IMR-90 (cell line): ENCODE measurements at regions not wholly inside any gene's neighbourhood (a gene's known extent, or its start where the extent isn't known, plus 50 kb on each side); places are given as distances from the start of the nearest gene placed in this dataset.

Experiments
- ATAC-seq: fragments of 200-7000 bp; cut with Tn5 transposase; 2 replicates; pipeline ENCODE4 v1.9.1; 2020; ENCODE audit warnings: low read depth, mild to moderate bottlenecking, moderate library complexity
- BruUV-seq: library from RNA; stranded (reverse); fragments of 400-500 nt; replicated peaks from 2 replicates; lab custom pipeline; 2021; lab: Mats Ljungman, UMichigan
- CTCF ChIA-PET: fragments of 300-600 bp; formaldehyde crosslinking; extraction: SDS; loops from one replicate; lab custom pipeline; 2021; ENCODE audit warnings: antibody characterized with exemption; lab: Yijun Ruan, JAX
- POLR2A ChIA-PET: fragments of 300-600 bp; sonication (Branson Sonifier 250); formaldehyde crosslinking; loops from one replicate; lab custom pipeline; 2022; ENCODE audit warnings: antibody characterized with exemption; ENCODE audit not compliant: unreplicated experiment; lab: Charles Lee
- DNase-seq: peaks from one replicate; pipeline ENCODE4 v3.0.0; 2013
- H2AFZ ChIP-seq: replicated peaks from 2 replicates; pipeline ENCODE3; 2013; ENCODE audit warnings: low read length, mild to moderate bottlenecking; ENCODE audit not compliant: poor library complexity
- H2AK5ac ChIP-seq: 2 replicates; pipeline ENCODE4 v1.6.1; 2013; ENCODE audit warnings: low read depth, low read length, inconsistent platforms
- H2AK9ac ChIP-seq: replicated peaks from 2 replicates; pipeline ENCODE3; 2013; ENCODE audit warnings: mild to moderate bottlenecking, low read depth, low read length, moderate library complexity; ENCODE audit not compliant: poor library complexity
- H2BK120ac ChIP-seq: 2 replicates; pipeline ENCODE4 v1.6.1; 2013; ENCODE audit warnings: low read depth, low read length, inconsistent platforms
- H2BK15ac ChIP-seq: 3 replicates; pipeline ENCODE4 v1.6.1; 2013; ENCODE audit warnings: low read depth, low read length, inconsistent platforms
- H2BK20ac ChIP-seq: 2 replicates; pipeline ENCODE4 v1.6.1; 2013; ENCODE audit warnings: low read depth, mild to moderate bottlenecking, inconsistent platforms, low read length, moderate library complexity
- H2BK5ac ChIP-seq: 2 replicates; pipeline ENCODE4 v1.6.1; 2013; ENCODE audit warnings: mild to moderate bottlenecking, low read depth, low read length, inconsistent platforms; ENCODE audit not compliant: poor library complexity, severe bottlenecking
- H3K14ac ChIP-seq: replicated peaks from 2 replicates; pipeline ENCODE4 v1.6.1; 2013; ENCODE audit warnings: low read depth, low read length, inconsistent platforms
- H3K18ac ChIP-seq: 2 replicates; pipeline ENCODE4 v1.6.1; 2013; ENCODE audit warnings: low read depth, low read length, control low read depth
- H3K23ac ChIP-seq: 2 replicates; pipeline ENCODE4 v1.6.1; 2013; ENCODE audit warnings: low read depth, low read length, inconsistent platforms
- H3K27ac ChIP-seq: 2 replicates; pipeline ENCODE4 v1.5.1; 2013; ENCODE audit warnings: mild to moderate bottlenecking, control low read depth, low read length; ENCODE audit not compliant: insufficient read depth
- H3K27me3 ChIP-seq: 2 replicates; pipeline ENCODE4 v1.6.1; 2013; ENCODE audit warnings: low read length; ENCODE audit not compliant: control insufficient read depth, insufficient read depth
- H3K36me3 ChIP-seq: 2 replicates; pipeline ENCODE4 v1.6.1; 2013; ENCODE audit warnings: low read length, mixed read lengths; ENCODE audit not compliant: control insufficient read depth, insufficient read depth
- H3K4ac ChIP-seq: 2 replicates; pipeline ENCODE4 v1.6.1; 2013; ENCODE audit warnings: low read depth, low read length, inconsistent platforms
- H3K4me1 ChIP-seq: 2 replicates; pipeline ENCODE4 v1.6.1; 2013; ENCODE audit warnings: low read length, mixed read lengths; ENCODE audit not compliant: control insufficient read depth, insufficient read depth
- H3K4me2 ChIP-seq: 2 replicates; pipeline ENCODE4 v1.6.1; 2013; ENCODE audit warnings: low read depth, mild to moderate bottlenecking, control low read depth, low read length, moderate library complexity
- H3K4me3 ChIP-seq: 2 replicates; pipeline ENCODE4 v1.5.1; 2013; ENCODE audit warnings: low read depth, mild to moderate bottlenecking, control low read depth, low read length, moderate library complexity; ENCODE audit not compliant: insufficient read depth
- H3K56ac ChIP-seq: 2 replicates; pipeline ENCODE4 v1.6.1; 2013; ENCODE audit warnings: low read length, inconsistent platforms; ENCODE audit not compliant: insufficient read depth; ENCODE audit errors: extremely low read depth
- H3K79me1 ChIP-seq, 2 experiments: 2 replicates each; pipeline ENCODE4 v1.6.1; 2013; ENCODE audit warnings: low read length in 2 of 2, inconsistent platforms in 1 of 2, low read depth in 1 of 2
- H3K9ac ChIP-seq: 2 replicates; pipeline ENCODE4 v1.6.1; 2013; ENCODE audit warnings: low read depth, low read length, control low read depth
- H3K9me1 ChIP-seq: 2 replicates; pipeline ENCODE4 v1.6.1; 2013; ENCODE audit warnings: low read length, inconsistent platforms; ENCODE audit not compliant: insufficient read depth
- H3K9me3 ChIP-seq: 2 replicates; pipeline ENCODE4 v1.6.1; 2013; ENCODE audit warnings: low read length; ENCODE audit not compliant: control insufficient read depth, insufficient read depth
- H4K20me1 ChIP-seq: 2 replicates; pipeline ENCODE4 v1.6.1; 2013; ENCODE audit warnings: low read length, inconsistent platforms; ENCODE audit not compliant: insufficient read depth
- H4K5ac ChIP-seq: 2 replicates; pipeline ENCODE4 v1.6.1; 2013; ENCODE audit warnings: mild to moderate bottlenecking, low read depth, low read length, control low read depth
- H4K8ac ChIP-seq, 2 experiments: 2 replicates each; pipeline ENCODE4 v1.6.1; 2013; ENCODE audit warnings: low read depth in 2 of 2, low read length in 2 of 2, control low read depth in 1 of 2, inconsistent platforms in 1 of 2
- H4K91ac ChIP-seq: 2 replicates; pipeline ENCODE4 v1.6.1; 2013; ENCODE audit warnings: low read depth, low read length, inconsistent platforms; ENCODE audit not compliant: insufficient read depth
- ELK1 ChIP-seq: fragments of 150-350 bp; IDR thresholded peaks from 2 replicates; pipeline ENCODE4 v1.6.1; 2016; ENCODE audit warnings: low read depth, mild to moderate bottlenecking, low read length, moderate library complexity, borderline replicate concordance
- FOS ChIP-seq: fragments of 150-350 bp; IDR thresholded peaks from 2 replicates; pipeline ENCODE4 v1.6.1; 2016; ENCODE audit warnings: low read depth, low read length
- MAFK ChIP-seq: IDR thresholded peaks from 2 replicates; pipeline ENCODE4 v1.6.1; 2012; ENCODE audit warnings: low read depth, low read length, improper control_type of control experiment
- RAD21 ChIP-seq: IDR thresholded peaks from 2 replicates; pipeline ENCODE4 v1.6.1; 2012; ENCODE audit warnings: low read length, improper control_type of control experiment
- USF2 ChIP-seq: fragments of 150-350 bp; IDR thresholded peaks from 2 replicates; pipeline ENCODE4 v1.6.1; 2017; ENCODE audit warnings: mild to moderate bottlenecking, antibody characterized with exemption, low read length, low read depth
- WGBS, 2 experiments: methylation state at CpG; one replicate each; pipeline versions ENCODE4 v1.1.5 to v1.1.7; 2013; ENCODE audit warnings: missing lambda C conversion rate in 2 of 2; ENCODE audit not compliant: insufficient read length in 1 of 2; ENCODE audit errors: extremely low coverage in 2 of 2; 5-methylcytosine and 5-hydroxymethylcytosine counted together
- dilution Hi-C: fragments of 300-500 bp; cut with HindIII; formaldehyde crosslinking; loops from one replicate; pipeline ENCODE4 v1.14.3; 2018; ENCODE audit warnings: low sequenced_read_pairs; ENCODE audit not compliant: unreplicated experiment
- in situ Hi-C: fragments of 300-500 bp; cut with MboI; formaldehyde crosslinking; loops from 3 replicates; pipeline ENCODE4 v1.14.3; 2019; ENCODE audit warnings: low sequenced_read_pairs, inconsistent platforms, mixed read lengths
- intact Hi-C: fragments of 100-400 bp; cut with micrococcal nuclease; formaldehyde crosslinking; loops from 2 replicates; pipeline ENCODE4 v1.10.0; 2022

- POLR2A ChIA-PET, result no interaction called here
- in situ Hi-C loops, result no loop called here
- no peak overlapping the region for H3K23ac ChIP-seq
- no peaks in the 10 kb centered on the region for H3K36me3 ChIP-seq
- H4K91ac ChIP-seq, result no peak overlapping the region
- H3K14ac ChIP-seq, result no peak overlapping the region
- ATAC-seq (no peak), DNase-seq (no peak)
- H4K8ac ChIP-seq, result no peak overlapping the region
- no peak overlapping the region for H3K4me2 ChIP-seq
- no peak overlapping the region for H2BK20ac ChIP-seq
- no peaks in the 10 kb centered on the region for H3K79me1 ChIP-seq
- no peak overlapping the region for H2BK5ac ChIP-seq
- H2BK15ac ChIP-seq, result no peak overlapping the region
- H3K9me3 ChIP-seq, result no peaks in the 10 kb centered on the region
- H3K9ac ChIP-seq, result no peak overlapping the region
- no peak overlapping the region for H2BK120ac ChIP-seq
- no peak overlapping the region for H3K56ac ChIP-seq
- 10% methylated on average over 2 of the region's 6 CpGs; no CpG with 5 or more reads in 1 of the 2 experiments for WGBS, 2 experiments
- peaks cover 50% of the 10 kb centered on the region for H3K27me3 ChIP-seq
- H2AFZ ChIP-seq, result no peak overlapping the region
- no peak overlapping the region for H2AK9ac ChIP-seq
- no peaks in the 10 kb centered on the region for H3K9me1 ChIP-seq
- BruUV-seq, result no TSS peak
- no peak overlapping the region for H3K18ac ChIP-seq
- no peaks in the 10 kb centered on the region for H4K20me1 ChIP-seq
- no peak overlapping the region for H3K4ac ChIP-seq
- CTCF ChIA-PET, result interaction anchor here (1.3 kb wide), 1 partner anchor 151 kb away, joined by 3 read pairs; the partner anchor contains the start of gene UNC5CL
- no peak overlapping the region for H2AK5ac ChIP-seq
- dilution Hi-C loops, result no loop called here
- no peak for TF ChIP-seq ELK1
- TF ChIP-seq MAFK, result no peak
- no peak for TF ChIP-seq USF2
- TF ChIP-seq FOS, result no peak
- TF ChIP-seq RAD21, result no peak
- H3K4me3 ChIP-seq, result no peak overlapping the region
- no peak overlapping the region for H4K5ac ChIP-seq
- no peaks in the 10 kb centered on the region for H3K4me1 ChIP-seq
- no peak overlapping the region for H3K27ac ChIP-seq
- intact Hi-C loops, result no loop called here
Observed at GRCh38 chr6:40887792-40888340, 151.2 kb downstream of the UNC5CL start.
